ENCODE measurements at regions not wholly inside any gene's neighbourhood (a gene's known extent, or its start where the extent isn't known, plus 50 kb on each side); places are given as distances from the start of the nearest gene placed in this dataset.

DNA sequence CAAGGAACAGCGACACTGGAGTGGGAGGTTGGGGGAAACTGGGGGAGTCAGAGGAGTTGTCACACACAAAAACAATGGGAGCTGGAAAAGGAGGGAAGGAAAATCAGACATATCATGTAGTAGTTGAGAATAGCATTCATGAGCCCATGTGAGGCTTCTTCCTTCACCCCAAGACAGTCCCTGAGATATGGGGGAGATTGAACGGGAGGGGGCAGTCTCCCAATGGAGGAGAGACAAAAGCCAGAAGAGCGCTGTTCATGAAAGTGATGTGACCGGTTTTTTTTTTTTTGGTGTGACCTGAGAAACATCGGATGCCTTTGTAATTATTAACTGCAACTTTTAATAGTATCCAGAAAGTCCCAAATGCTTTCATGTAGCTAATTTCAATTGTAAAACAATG is 631.8 kb upstream of the KLF12 start:
- no peaks in the 10 kb centered on the region for H3K79me2 ChIP-seq (ENCODE audit: control insufficient read depth, low read length)
- no peak overlapping the region for H3K27ac ChIP-seq (ENCODE audit: low read depth, low read length)
- no peaks in the 10 kb centered on the region for H3F3A ChIP-seq (ENCODE audit: control insufficient read depth, insufficient read depth)
- no peaks in the 10 kb centered on the region for H3K9me2 ChIP-seq (replicated peaks; ENCODE audit: control insufficient read depth, low read length)
- no peaks in the 10 kb centered on the region for H4K20me1 ChIP-seq (ENCODE audit: control insufficient read depth, insufficient read depth, low read depth, low read length)
- no peaks in the 10 kb centered on the region; the same call in 1 of the 2 replicates for H3K9me3 ChIP-seq (ENCODE audit: control insufficient read depth, insufficient read depth, low read length)
- H3K36me3 ChIP-seq (ENCODE audit: control insufficient read depth, low read length) = no peaks in the 10 kb centered on the region
- H3K4me3 ChIP-seq (ENCODE audit: low read length) = no peak overlapping the region
- H3K27me3 ChIP-seq (ENCODE audit: control insufficient read depth, low read length) = no peaks in the 10 kb centered on the region
- H3K4me2 ChIP-seq (ENCODE audit: low read length) = no peak overlapping the region
- H3K4me1 ChIP-seq (ENCODE audit: control insufficient read depth, low read length) = no peaks in the 10 kb centered on the region
- TF ChIP-seq EZH2phosphoT487 (IDR thresholded peaks at IDR 0.05; ENCODE audit: borderline replicate concordance, low read length) = no peak
- TF ChIP-seq, protein P1, sequence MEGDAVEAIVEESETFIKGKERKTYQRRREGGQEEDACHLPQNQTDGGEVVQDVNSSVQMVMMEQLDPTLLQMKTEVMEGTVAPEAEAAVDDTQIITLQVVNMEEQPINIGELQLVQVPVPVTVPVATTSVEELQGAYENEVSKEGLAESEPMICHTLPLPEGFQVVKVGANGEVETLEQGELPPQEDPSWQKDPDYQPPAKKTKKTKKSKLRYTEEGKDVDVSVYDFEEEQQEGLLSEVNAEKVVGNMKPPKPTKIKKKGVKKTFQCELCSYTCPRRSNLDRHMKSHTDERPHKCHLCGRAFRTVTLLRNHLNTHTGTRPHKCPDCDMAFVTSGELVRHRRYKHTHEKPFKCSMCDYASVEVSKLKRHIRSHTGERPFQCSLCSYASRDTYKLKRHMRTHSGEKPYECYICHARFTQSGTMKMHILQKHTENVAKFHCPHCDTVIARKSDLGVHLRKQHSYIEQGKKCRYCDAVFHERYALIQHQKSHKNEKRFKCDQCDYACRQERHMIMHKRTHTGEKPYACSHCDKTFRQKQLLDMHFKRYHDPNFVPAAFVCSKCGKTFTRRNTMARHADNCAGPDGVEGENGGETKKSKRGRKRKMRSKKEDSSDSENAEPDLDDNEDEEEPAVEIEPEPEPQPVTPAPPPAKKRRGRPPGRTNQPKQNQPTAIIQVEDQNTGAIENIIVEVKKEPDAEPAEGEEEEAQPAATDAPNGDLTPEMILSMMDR (IDR thresholded peaks at IDR 0.05; ENCODE audit: low read depth, low read length, poor library complexity, severe bottlenecking) = no peak

DNA sequence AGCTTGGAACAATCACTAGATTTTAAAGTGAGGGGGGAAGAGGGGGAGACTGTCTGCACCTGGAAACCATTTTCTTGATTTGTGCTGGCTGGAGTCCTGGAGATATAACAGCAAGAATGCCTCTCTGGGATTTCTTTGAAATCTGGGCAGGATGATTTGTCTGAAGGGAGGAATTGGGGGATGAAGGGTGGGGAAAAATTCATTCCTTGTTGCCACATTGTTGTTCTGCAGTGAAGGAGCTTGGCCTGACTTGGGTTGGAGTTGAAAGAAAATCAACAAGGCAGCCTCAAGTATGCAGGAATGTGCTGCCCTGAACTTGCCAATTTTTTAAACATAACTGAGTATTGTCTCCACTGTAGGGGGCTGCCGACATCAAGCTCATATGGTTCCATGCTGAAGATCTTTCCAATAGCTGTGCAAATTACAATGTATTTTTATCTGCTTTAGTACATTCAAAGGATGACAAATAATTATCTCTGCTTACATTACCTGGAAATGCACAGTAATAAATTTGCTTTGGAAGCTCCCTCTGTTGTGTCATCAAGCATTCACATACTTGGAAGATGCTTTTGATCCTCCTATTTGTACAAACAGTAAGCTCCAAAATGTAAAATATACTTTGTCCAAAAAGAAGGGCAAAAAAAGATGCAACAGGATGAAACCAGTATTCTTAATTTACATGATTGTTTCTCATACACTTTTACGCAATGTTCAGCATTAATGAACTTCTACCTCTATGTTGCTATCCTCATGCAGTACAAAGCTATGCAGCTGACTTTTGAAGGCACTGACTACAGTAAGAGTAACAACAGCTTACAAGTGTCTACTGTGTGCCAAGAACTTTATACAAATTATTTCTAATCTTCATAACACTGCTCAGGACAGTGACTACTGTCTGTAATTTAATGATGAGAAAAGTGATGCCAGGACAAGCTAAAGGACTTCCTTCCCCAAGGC is 627.9 kb upstream of the KLF12 start:
- TF ChIP-seq, protein P1 (IDR thresholded peaks at IDR 0.05; ENCODE audit: low read depth, low read length, poor library complexity, severe bottlenecking) = no peak
- no peak for TF ChIP-seq EZH2phosphoT487 (IDR thresholded peaks at IDR 0.05; ENCODE audit: borderline replicate concordance, low read length)
- H3K9me3 ChIP-seq (ENCODE audit: control insufficient read depth, insufficient read depth, low read length) = no peaks in the 10 kb centered on the region
- H3K27ac ChIP-seq (ENCODE audit: low read depth, low read length) = no peak overlapping the region

DNA sequence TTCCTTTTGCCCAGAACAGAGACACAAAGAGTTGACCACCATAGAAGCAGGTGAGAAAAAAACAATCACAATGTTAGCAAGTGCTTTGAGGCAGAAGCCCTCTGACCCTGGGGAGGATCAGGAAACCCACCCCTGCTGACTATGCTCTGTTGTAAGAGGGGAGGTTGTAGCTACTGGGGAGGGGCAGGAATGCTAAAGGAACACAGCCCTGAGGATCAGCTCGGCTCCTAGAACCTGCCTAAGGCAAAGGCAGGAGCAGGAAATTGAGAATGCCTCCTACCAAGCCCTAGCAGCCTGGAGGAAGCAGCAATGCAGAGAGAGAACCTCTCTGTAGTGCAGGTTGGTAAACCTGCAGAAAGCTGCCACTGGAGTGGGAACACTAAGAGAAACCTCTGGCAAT is 624.0 kb upstream of the KLF12 start:
- no peak for TF ChIP-seq EZH2phosphoT487 (IDR thresholded peaks at IDR 0.05; ENCODE audit: borderline replicate concordance, low read length)
- TF ChIP-seq, protein P1 (IDR thresholded peaks at IDR 0.05; ENCODE audit: low read depth, low read length, poor library complexity, severe bottlenecking) = no peak
- Histone ChIP-seq H3K4me1 (ENCODE audit: control insufficient read depth, low read length) (no peaks in the 10 kb centered on the region), H3K9me2 (replicated peaks; ENCODE audit: control insufficient read depth, low read length) (no peaks in the 10 kb centered on the region), H3K27ac (ENCODE audit: low read depth, low read length) (no peak overlapping the region), H3K27me3 (ENCODE audit: control insufficient read depth, low read length) (no peaks in the 10 kb centered on the region), H3K36me3 (ENCODE audit: control insufficient read depth, low read length) (no peaks in the 10 kb centered on the region), H3K9me3 (ENCODE audit: control insufficient read depth, insufficient read depth, low read length) (no peaks in the 10 kb centered on the region), H3K79me2 (ENCODE audit: control insufficient read depth, low read length) (no peaks in the 10 kb centered on the region), H3F3A (ENCODE audit: control insufficient read depth, insufficient read depth) (no peaks in the 10 kb centered on the region), H3K4me2 (ENCODE audit: low read length) (no peak overlapping the region), H3K4me3 (ENCODE audit: low read length) (no peak overlapping the region), H4K20me1 (ENCODE audit: control insufficient read depth, insufficient read depth, low read depth, low read length) (no peaks in the 10 kb centered on the region)

More for the DNA sequence above, 627.9 kb upstream of the KLF12 start:
- no peaks in the 10 kb centered on the region for H3K36me3 ChIP-seq (ENCODE audit: control insufficient read depth, low read length)
- no peak overlapping the region for H3K4me2 ChIP-seq (ENCODE audit: low read length)
- H3F3A ChIP-seq (ENCODE audit: control insufficient read depth, insufficient read depth) = no peaks in the 10 kb centered on the region
- no peaks in the 10 kb centered on the region for H3K4me1 ChIP-seq (ENCODE audit: control insufficient read depth, low read length)
- no peaks in the 10 kb centered on the region for H4K20me1 ChIP-seq (ENCODE audit: control insufficient read depth, insufficient read depth, low read depth, low read length)
- H3K9me2 ChIP-seq (replicated peaks; ENCODE audit: control insufficient read depth, low read length) = no peaks in the 10 kb centered on the region
- H3K79me2 ChIP-seq (ENCODE audit: control insufficient read depth, low read length) = no peaks in the 10 kb centered on the region
- no peaks in the 10 kb centered on the region for H3K27me3 ChIP-seq (ENCODE audit: control insufficient read depth, low read length)
- H3K4me3 ChIP-seq (ENCODE audit: low read length) = no peak overlapping the region
